ENCODE measurements at regions not wholly inside any gene's neighbourhood (a gene's known extent, or its start where the extent isn't known, plus 50 kb on each side); places are given as distances from the start of the nearest gene placed in this dataset.

DNA sequence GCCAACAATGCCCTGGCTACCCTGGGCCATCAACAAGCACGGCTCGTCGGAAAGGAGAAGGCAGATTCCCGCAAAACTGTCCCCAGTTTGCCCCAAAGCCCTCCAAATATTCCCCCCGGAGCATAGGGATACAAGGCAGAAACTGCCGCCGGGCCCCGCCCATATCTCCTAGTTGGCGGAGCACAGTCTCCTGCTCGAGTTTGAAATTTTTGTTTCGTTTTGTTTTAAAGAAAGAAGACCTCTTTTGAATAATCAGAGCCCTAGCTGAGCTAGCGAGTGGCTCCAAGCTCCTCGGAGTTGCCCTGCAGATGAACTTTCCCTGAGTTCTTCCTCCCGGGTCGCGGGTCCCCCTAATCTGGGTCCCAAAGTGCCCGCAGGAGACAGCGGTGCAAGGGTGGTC, 138.1 kb upstream of the ZIC3 start:
- no peaks in the 10 kb centered on the region for H3K9me3 ChIP-seq
- no peak overlapping the region for H3K4me3 ChIP-seq
- intact Hi-C loops (cut with DNase I, micrococcal nuclease) = no loop called here
- DNase-seq = no peak
- peaks cover 4% of the 10 kb centered on the region for H3K4me1 ChIP-seq (ENCODE audit: low read depth)
- no peak for ATAC-seq
- H3K36me3 ChIP-seq (ENCODE audit: low read depth) = no peaks in the 10 kb centered on the region
- TF ChIP-seq, protein P1, sequence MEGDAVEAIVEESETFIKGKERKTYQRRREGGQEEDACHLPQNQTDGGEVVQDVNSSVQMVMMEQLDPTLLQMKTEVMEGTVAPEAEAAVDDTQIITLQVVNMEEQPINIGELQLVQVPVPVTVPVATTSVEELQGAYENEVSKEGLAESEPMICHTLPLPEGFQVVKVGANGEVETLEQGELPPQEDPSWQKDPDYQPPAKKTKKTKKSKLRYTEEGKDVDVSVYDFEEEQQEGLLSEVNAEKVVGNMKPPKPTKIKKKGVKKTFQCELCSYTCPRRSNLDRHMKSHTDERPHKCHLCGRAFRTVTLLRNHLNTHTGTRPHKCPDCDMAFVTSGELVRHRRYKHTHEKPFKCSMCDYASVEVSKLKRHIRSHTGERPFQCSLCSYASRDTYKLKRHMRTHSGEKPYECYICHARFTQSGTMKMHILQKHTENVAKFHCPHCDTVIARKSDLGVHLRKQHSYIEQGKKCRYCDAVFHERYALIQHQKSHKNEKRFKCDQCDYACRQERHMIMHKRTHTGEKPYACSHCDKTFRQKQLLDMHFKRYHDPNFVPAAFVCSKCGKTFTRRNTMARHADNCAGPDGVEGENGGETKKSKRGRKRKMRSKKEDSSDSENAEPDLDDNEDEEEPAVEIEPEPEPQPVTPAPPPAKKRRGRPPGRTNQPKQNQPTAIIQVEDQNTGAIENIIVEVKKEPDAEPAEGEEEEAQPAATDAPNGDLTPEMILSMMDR (IDR thresholded peaks at IDR 0.05) = no peak

DNA sequence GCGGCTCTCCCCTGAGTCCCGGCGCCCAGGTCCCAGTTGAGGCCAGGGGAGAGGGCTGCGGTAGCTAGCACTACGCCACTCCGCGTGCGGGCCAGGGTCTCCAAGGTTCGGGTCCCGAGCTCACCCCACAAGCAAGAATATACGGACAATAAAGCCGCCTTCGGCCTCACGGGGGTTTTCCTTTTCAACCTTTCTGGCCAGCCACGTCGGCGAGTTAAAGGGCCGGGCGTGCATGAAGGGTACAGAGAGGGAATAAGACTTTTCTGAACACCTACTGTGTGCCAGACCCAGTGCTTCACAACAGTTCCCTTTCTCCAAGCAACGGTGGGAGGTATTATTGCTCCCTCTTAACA, 138.5 kb upstream of the ZIC3 start:
- Histone ChIP-seq H3K4me1 (ENCODE audit: low read depth) (peaks cover 4% of the 10 kb centered on the region), H3K36me3 (ENCODE audit: low read depth) (no peaks in the 10 kb centered on the region), H3K9me3 (no peaks in the 10 kb centered on the region), H3K4me3 (no peak overlapping the region)
- ATAC-seq = no peak
- intact Hi-C loops (cut with DNase I, micrococcal nuclease) = no loop called here
- DNase-seq = no peak
- TF ChIP-seq, protein P1 (IDR thresholded peaks at IDR 0.05) = no peak

DNA sequence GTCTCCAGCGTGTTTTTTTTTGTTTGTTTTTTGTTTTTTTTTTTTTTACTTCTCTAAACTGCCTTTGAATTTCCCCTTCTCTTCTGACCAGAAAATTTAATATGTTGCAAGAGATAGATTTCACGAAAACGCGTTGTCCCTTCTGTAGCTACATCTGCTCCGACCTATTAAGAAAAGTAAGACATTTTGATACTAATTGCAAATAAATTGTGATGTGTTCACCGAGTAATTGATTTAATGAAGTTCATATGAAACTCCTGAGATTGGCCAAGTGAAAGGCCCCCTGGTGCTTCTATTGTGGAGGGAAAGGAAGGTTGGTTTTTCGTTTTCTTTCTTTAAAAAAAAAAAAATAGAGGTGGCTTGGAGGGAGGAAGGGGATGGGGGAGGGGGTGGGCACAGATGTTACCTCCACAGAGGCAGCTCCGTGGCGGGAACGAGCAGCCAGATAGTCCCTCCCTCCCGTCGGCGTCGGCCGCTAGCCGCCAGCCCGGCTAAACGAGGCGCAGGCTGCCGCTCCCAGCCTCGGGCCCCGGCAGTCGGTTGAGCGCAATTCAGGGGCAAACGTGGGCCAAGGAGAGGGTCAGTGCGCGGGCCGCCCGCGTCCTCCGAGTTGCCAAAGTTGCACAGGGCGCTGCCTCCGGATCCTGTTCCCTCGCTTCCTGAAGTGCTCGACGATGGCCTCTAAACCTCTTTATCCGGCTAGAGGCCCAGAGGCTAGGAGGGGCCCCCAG, 139.1 kb upstream of the ZIC3 start:
- Histone ChIP-seq H3K9me3 (no peaks in the 10 kb centered on the region), H3K36me3 (ENCODE audit: low read depth) (no peaks in the 10 kb centered on the region), H3K4me1 (ENCODE audit: low read depth) (peaks cover 4% of the 10 kb centered on the region), H3K4me3 (no peak overlapping the region)
- TF ChIP-seq, protein P1 (IDR thresholded peaks at IDR 0.05) = no peak
- ATAC-seq = no peak
- intact Hi-C loops (cut with DNase I, micrococcal nuclease) = no loop called here
- DNase-seq = no peak

DNA sequence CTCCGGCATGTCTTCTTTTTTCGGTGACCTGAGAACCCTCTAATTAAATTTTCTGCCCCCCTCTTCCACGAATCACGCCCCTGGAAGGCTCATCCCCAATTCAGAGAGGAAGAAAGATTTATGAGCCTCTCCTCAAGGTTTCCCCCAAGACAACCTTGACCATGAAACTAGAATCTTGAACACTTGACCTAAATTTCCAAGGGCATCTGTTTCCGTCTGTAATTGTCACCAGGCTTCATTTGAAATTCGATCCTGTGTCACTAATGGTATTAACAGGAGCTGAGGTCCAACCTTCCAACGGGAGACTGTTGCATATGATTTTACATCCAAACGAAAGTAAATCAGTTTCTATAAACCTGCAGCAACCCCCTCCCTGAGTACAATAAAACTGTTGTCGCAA, 139.9 kb upstream of the ZIC3 start:
- no peak for DNase-seq
- TF ChIP-seq, protein P1 (IDR thresholded peaks at IDR 0.05) = no peak
- Histone ChIP-seq H3K4me3 (no peak overlapping the region), H3K9me3 (no peaks in the 10 kb centered on the region), H3K36me3 (ENCODE audit: low read depth) (no peaks in the 10 kb centered on the region), H3K4me1 (ENCODE audit: low read depth) (peaks cover 4% of the 10 kb centered on the region)
- intact Hi-C loops (cut with DNase I, micrococcal nuclease) = no loop called here
- no peak for ATAC-seq

DNA sequence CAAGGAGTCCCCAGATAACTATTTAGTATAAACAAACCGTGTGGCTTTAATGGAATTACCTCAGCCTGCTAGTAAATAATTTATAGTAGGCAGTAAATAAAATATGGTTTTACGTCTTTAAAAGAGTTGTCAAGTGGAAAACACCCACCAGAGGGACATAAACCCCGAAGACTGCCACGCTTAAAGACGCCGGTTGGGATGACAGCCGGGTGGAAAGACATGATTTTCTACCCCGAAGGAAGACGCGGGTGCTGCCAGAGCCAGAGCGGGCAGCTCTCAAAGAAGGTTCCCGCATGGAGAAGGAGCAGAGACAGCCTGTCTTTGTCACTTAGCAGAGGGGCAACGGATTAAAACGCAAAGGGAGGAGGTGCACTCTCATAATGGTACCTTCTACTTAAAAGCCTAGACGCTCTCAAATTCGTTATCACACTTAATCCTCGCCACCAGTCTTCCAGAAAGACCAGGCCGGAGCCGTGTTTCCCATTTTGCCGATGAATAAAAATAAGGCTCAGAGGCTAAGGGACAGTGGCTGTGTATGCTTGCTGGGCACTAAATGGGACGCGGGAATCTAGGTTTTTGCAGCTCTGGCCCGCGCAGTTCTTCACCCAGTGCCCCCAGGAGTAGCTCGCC, 140.5 kb upstream of the ZIC3 start:
- no peak for DNase-seq

More for the DNA sequence above, 140.5 kb upstream of the ZIC3 start:
- no peak for ATAC-seq
- TF ChIP-seq, protein P1 (IDR thresholded peaks at IDR 0.05) = no peak
- H3K36me3 ChIP-seq (ENCODE audit: low read depth) = no peaks in the 10 kb centered on the region
- peaks cover 4% of the 10 kb centered on the region for H3K4me1 ChIP-seq (ENCODE audit: low read depth)
- intact Hi-C loops (cut with DNase I, micrococcal nuclease) = no loop called here
- no peak overlapping the region for H3K4me3 ChIP-seq
- no peaks in the 10 kb centered on the region for H3K9me3 ChIP-seq
